Lower leg skin (tissue), 3 donors: ENCODE measurements at regions not wholly inside any gene's neighbourhood (a gene's known extent, or its start where the extent isn't known, plus 50 kb on each side); places are given as distances from the start of the nearest gene placed in this dataset.

Experiments used
- CTCF ChIP-seq, 3 donors: fragments of 450-650 bp; IDR thresholded peaks; one replicate each; pipeline ENCODE4 v1.5.1; 2016; ENCODE audit warnings: antibody characterized with exemption in 3 of 3, mild to moderate bottlenecking in 3 of 3, moderate library complexity in 2 of 3
- POLR2A ChIP-seq, 2 donors: fragments of 450-650 bp; IDR thresholded peaks; one replicate each; pipeline ENCODE4 v1.6.1; 2016 to 2017; ENCODE audit warnings: antibody characterized with exemption in 2 of 2, mild to moderate bottlenecking in 1 of 2, moderate library complexity in 1 of 2

- no peak for TF ChIP-seq CTCF (IDR thresholded peaks at IDR 0.05)
- no peak for TF ChIP-seq POLR2A (IDR thresholded peaks at IDR 0.05)
Observed at GRCh38 chr22:44382116-44383038, 69.6 kb upstream of the SHISAL1 start.
